H54 (cell line): ENCODE measurements at regions not wholly inside any gene's neighbourhood (a gene's known extent, or its start where the extent isn't known, plus 50 kb on each side); places are given as distances from the start of the nearest gene placed in this dataset.
"Not testable (repeated sequence)": the region's sequence is repeated elsewhere in the genome, so short reads cannot be mapped to it uniquely, and the experiment has no call there.

ENCODE experiments used
- DNase-seq: peaks from one replicate; pipeline ENCODE4 v3.0.0; 2011; ENCODE audit warnings: low spot score, mixed read lengths; ENCODE audit not compliant: insufficient read length
- FAIRE-seq: peaks from 3 replicates; lab custom pipeline; 2011; peaks lifted over from hg19 to GRCh38; lab: Jason Lieb, UNC
- POLR2A ChIP-seq: IDR thresholded peaks from 2 replicates; pipeline ENCODE4 v1.6.1; 2011; ENCODE audit warnings: low read depth, mild to moderate bottlenecking, low read length

- no peak for TF ChIP-seq POLR2A
- DNase-seq (no peak), FAIRE-seq (no peak)
Observed at GRCh38 chr10:8254350-8254749, 199.9 kb downstream of the GATA3 start.

GRCh38 chr10:8255301-8255700 lies 200.8 kb downstream of the GATA3 start:
- TF ChIP-seq POLR2A: no peak
- DNase-seq (no peak), FAIRE-seq (no peak)

GRCh38 chr10:8260645-8261044 lies 206.2 kb downstream of the GATA3 start:
- no peak for FAIRE-seq
- TF ChIP-seq POLR2A: no peak
- no peak for DNase-seq

- no peak for TF ChIP-seq POLR2A
- FAIRE-seq (no peak), DNase-seq (no peak)
Observed at GRCh38 chr10:8262317-8262716, 207.8 kb downstream of the GATA3 start.

- FAIRE-seq: no peak
Observed at GRCh38 chr10:8269976-8270375, 215.5 kb downstream of the GATA3 start.

GRCh38 chr10:8272794-8273425 lies 218.4 kb downstream of the GATA3 start:
- FAIRE-seq: no peak
- no peak for TF ChIP-seq POLR2A
- no peak for DNase-seq

More at GRCh38 chr10:8269976-8270375, 215.5 kb downstream of the GATA3 start:
- TF ChIP-seq POLR2A: no peak
- DNase-seq: no peak

- no peak for DNase-seq
- TF ChIP-seq POLR2A: no peak
- no peak for FAIRE-seq
Observed at GRCh38 chr10:8273749-8274148, 219.3 kb downstream of the GATA3 start.

- TF ChIP-seq POLR2A: no peak
- no peak for DNase-seq
- no peak for FAIRE-seq
Observed at GRCh38 chr10:8275911-8276310, 221.4 kb downstream of the GATA3 start.

GRCh38 chr10:8278099-8278498 lies 223.6 kb downstream of the GATA3 start:
- no peak for TF ChIP-seq POLR2A
- FAIRE-seq: no peak

GRCh38 chr10:8279598-8279997 lies 225.1 kb downstream of the GATA3 start:
- no peak for TF ChIP-seq POLR2A
- FAIRE-seq (peak; percentile 58), DNase-seq (peak; percentile 13)

More at GRCh38 chr10:8278099-8278498, 223.6 kb downstream of the GATA3 start:
- DNase-seq: no peak

- TF ChIP-seq POLR2A: no peak
- no peak for FAIRE-seq
Observed at GRCh38 chr10:8280946-8281345, 226.5 kb downstream of the GATA3 start.

GRCh38 chr10:8282340-8282739 lies 227.9 kb downstream of the GATA3 start:
- no peak for TF ChIP-seq POLR2A
- FAIRE-seq (no peak), DNase-seq (no peak)

More at GRCh38 chr10:8280946-8281345, 226.5 kb downstream of the GATA3 start:
- DNase-seq: no peak

- no peak for DNase-seq
- no peak for TF ChIP-seq POLR2A
- no peak for FAIRE-seq
Observed at GRCh38 chr10:8283166-8283905, 228.8 kb downstream of the GATA3 start.

GRCh38 chr10:8283986-8284385 lies 229.5 kb downstream of the GATA3 start:
- no peak for FAIRE-seq
- TF ChIP-seq POLR2A: no peak
- no peak for DNase-seq

- FAIRE-seq, DNase-seq: not testable (repeated sequence)
Observed at GRCh38 chr10:8285970-8286369, 231.5 kb downstream of the GATA3 start.

- DNase-seq (no peak), FAIRE-seq (no peak)
- TF ChIP-seq POLR2A: no peak
Observed at GRCh38 chr10:8288600-8288999, 234.1 kb downstream of the GATA3 start.
